Hematopoietic multipotent progenitor cell treated with erythropoietin and hydrocortisone succinate and interleukin-3 and kit ligand, for 6 days (in vitro differentiated cells): ENCODE measurements at regions not wholly inside any gene's neighbourhood (a gene's known extent, or its start where the extent isn't known, plus 50 kb on each side); places are given as distances from the start of the nearest gene placed in this dataset.
"Not testable (repeated sequence)": the region's sequence is repeated elsewhere in the genome, so short reads cannot be mapped to it uniquely, and the experiment has no call there.

Experiments
- DNase-seq: peaks from one replicate; pipeline ENCODE4 v3.0.0-alpha.2; 2015

DNA sequence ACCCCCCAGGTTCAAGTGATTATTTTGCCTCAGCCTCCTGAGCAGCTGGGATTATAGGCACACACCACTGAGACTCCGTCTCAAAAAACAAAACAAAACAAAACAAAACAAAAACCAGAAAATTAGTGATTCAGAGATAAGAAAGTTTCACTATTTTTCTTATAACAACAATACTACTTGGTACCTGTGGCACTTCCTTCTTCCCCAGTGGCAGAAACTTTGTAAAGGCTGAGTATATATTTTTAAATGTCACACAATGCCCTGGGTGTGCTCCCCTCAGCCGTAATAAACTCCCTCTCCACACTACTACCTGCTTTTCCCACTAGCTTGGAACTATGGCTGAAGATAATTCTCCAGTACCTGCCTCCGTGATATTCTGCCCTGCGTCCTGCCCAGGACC, 177.7 kb upstream of the TTC14 start:
- not testable (repeated sequence) for DNase-seq

GRCh38 chr3:180430896-180431295, 171.1 kb upstream of the TTC14 start:
- no peak for DNase-seq

DNA sequence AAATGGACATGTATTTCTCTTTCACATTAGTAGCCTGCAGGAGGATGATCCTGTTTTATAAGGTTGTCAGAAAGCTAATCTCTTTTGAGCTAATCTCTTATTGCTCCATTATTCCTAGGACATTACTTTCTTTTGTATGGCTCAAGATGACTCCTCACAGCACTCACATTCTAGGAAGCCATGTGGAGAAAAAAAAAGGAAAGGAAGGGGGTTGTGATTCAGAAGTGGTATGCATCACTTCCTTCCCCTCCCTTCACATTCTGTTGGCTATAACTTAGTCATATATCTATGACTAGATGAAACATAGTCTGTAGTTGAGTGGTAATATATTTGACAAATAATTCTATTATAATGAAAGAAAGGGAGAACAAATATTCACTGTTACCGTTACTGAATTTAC, 168.8 kb upstream of the TTC14 start:
- no peak for DNase-seq

DNA sequence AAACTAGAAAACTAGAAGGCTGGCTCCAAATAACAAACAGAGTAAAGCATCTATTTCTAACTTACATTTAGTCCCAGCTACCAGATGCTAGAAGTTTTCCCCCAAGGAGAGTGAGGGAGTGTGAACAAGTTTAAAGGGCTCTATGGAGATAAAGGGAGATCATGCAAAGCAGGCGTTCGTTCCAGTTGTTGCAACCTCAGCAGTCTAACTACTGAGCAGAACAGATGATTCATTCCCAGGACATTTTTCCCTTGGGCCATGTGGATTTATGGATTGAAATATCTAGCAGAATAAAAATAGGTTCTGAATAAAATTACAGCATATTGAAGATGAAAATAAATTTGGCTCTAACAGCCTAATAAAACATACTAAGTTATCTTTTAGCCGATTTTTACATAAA, 154.8 kb upstream of the TTC14 start:
- DNase-seq: no peak

GRCh38 chr3:180448407-180448806, 153.6 kb upstream of the TTC14 start:
- not testable (repeated sequence) for DNase-seq

DNA sequence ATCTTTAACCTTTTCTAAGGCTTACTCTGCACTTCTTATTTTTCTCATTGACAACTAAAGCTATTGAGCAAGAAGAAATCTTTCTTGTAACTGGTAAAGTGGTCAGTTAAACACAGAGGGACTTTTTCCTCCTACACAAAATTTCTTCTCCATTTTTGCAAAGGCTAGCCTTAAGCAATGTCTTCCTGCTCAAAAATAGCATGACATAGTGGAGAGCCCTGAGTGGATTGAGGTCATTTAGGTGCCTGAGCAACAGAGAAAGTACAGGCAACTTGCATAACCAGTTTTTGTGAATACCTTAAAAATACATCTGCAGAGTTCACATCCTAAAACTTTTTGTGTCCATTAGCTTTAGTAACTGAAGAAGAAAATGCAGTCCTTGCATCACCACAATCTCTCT, 144.7 kb upstream of the TTC14 start:
- no peak for DNase-seq

DNA sequence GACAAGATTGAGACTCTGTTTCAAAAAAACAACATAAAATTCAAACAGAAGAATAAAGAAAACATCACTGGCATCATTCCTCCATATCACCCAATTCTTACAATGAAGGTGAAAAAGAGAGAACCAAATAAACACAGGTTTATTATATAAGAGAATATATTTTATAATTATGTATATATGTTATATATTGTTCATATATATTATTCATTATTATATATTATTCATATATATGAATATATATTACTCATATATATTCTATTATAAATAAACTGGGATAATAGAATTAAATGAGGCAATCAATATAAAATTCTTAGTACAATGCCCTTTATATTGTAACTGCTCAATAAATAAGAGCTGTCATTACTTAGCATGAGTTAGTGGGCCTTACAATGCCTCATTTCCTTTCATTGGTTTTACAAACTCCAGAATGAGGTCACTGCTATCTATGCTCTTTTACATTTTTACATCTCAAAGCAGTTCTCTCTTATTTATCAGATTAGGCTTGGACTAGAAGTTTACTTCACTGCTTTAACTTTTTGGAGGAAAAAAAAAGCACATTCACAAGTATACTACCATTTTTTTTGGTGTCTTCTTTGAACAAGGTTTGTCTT, 135.5 kb upstream of the TTC14 start:
- DNase-seq: no peak

- no peak for DNase-seq
Measured at GRCh38 chr3:180467177-180467576, 134.8 kb upstream of the TTC14 start.

- no peak for DNase-seq
Measured at GRCh38 chr3:180469149-180469548, 132.8 kb upstream of the TTC14 start.

DNA sequence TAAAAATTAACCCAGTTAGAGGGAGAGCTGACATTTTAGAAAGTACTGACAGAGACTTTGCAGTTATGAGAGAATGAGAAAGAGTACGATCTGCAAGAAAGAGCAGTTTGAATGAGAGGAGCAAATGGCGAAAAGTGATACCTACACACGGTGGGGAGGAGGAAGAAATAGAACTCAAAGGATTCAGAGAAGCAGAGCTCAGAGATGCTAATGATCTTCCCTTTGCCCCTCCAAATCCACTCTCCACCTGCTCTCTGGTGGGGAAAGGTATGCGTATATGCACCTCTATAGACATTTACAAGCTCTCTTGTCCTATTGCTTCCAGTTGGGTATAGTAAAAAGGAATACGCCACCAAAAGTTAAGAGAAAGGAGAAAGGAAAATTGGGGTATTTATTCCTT, 123.3 kb upstream of the TTC14 start:
- no peak for DNase-seq

- DNase-seq: no peak
Measured at GRCh38 chr3:180492047-180492446, 109.9 kb upstream of the TTC14 start.

- no peak for DNase-seq
Measured at GRCh38 chr3:180496995-180497394, 105.0 kb upstream of the TTC14 start.

DNA sequence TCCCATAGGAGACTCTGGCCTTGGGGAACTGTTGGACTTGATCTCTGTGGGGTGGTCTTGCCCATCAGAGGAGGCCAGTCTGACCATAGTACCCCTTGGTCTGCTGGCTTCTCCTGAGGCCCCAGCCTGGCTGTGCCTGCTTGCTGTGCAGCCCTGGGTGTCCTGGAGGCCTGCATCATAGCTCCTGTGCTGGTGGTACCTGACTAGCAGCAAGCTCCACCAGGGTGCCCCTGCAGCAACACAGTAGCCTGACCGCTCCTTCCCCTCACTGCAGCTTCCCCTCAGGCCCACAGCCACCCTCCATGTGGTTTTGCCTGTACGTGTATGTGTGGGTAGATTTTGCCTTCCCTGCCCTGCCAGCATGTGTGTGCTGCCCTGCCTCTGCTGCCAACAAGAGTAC, 85.6 kb upstream of the TTC14 start:
- no peak for DNase-seq

- no peak for DNase-seq
Measured at GRCh38 chr3:180523040-180523439, 78.9 kb upstream of the TTC14 start.

DNA sequence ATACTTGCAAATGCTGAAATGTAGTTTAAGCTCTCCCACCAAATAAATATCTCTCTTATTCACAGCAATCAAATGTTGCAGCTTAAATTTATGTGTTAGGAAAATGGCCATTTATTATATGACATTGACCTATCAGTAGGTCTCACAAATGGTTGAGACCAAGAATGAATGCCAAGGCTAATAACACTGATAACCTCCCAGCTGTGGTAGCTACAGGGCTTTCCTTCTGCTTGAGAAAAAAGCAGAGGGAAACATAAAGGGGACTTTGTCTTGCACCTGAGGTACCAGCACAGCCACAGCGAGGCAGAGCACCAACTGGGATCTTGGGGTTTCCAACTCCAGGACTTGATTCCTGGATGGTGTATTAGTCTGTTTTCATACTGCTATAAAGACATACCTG, 73.1 kb upstream of the TTC14 start:
- DNase-seq: no peak

GRCh38 chr3:180529778-180530177, 72.2 kb upstream of the TTC14 start:
- DNase-seq: no peak

DNA sequence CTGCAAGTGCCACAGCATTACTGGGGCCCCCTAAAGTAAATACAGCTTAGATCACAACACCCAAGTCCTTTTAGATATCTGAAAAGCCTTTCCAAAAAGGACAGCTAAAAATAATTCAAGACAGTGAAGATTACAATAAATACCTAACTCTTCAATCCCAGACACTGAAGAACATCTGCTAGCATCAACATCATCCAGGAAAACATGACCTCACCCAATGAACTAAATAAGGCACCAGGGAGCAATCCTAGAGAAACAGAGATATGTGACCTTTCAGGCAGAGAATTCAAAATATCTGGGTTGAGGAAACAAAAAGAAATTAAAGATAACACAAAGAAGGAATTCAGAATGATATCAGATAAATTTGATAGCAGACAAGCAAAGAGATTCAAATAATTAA, 71.7 kb upstream of the TTC14 start:
- DNase-seq: no peak

- DNase-seq: no peak
Measured at GRCh38 chr3:180531303-180532278, 70.4 kb upstream of the TTC14 start.

DNA sequence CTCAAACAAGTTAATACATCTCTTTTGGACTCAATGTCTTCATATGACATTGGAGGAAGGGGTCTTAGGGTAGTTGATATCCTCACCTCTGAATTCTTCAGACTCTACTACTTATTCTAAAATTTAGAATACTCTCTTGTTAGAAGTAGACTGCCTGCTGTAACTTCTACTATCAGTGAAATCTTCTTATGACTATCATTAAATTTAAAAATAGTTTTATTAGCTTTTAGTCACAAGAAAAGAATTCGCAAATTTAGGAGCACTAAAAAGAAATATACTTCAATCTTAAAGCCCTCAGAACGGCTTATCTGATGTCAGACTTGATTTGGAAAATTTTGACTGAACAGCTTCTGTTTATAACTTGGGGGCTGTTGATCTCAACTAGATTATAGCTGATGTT, 67.1 kb upstream of the TTC14 start:
- no peak for DNase-seq

- no peak for DNase-seq
Measured at GRCh38 chr3:180538493-180538892, 63.5 kb upstream of the TTC14 start.

GRCh38 chr3:180543877-180544276, 58.1 kb upstream of the TTC14 start:
- no peak for DNase-seq

DNA sequence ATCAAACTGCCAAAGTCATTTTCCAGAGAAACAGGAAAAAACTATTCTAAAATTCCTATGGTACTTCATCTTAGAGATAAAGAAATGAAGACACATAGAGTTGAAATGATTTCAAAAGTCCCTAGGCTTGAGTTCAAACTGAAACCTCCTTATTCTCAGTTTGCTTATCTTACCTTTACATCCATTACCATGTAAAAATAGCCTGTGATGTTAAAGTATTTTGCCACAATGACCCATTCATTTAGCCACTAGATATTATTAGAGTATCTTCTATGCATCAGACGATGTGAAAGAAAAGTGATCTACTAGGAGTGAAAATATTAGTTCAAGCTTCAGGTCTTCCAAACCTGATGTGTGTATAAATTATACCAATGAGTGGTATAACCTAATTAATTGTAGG, 55.1 kb upstream of the TTC14 start:
- no peak for DNase-seq

- DNase-seq: no peak
Measured at GRCh38 chr3:180548050-180548449, 53.9 kb upstream of the TTC14 start.
